RWPE1 (cell line): ENCODE measurements at regions not wholly inside any gene's neighbourhood (a gene's known extent, or its start where the extent isn't known, plus 50 kb on each side); places are given as distances from the start of the nearest gene placed in this dataset.
"Not testable (repeated sequence)": the region's sequence is repeated elsewhere in the genome, so short reads cannot be mapped to it uniquely, and the experiment has no call there.

ENCODE experiments used
- CTCF ChIA-PET: fragments of 350-600 bp; sonication (Branson Sonifier 250); formaldehyde crosslinking; extraction: SDS; loops from one replicate; lab custom pipeline; 2021; lab: Yijun Ruan, JAX
- POLR2A ChIA-PET: fragments of 400-600 bp; formaldehyde crosslinking; extraction: SDS; loops from one replicate; lab custom pipeline; 2020; ENCODE audit warnings: antibody characterized with exemption; ENCODE audit not compliant: low non-redundant PET; lab: Yijun Ruan, JAX
- DNase-seq: peaks from one replicate; pipeline ENCODE4 v3.0.0; 2012; ENCODE audit warnings: low spot score
- H3K27ac ChIP-seq: fragments of 450-650 bp; 2 replicates; pipeline ENCODE4 v1.5.1; 2017
- CTCF ChIP-seq: fragments of 450-650 bp; conservative IDR thresholded peaks from 2 replicates; pipeline ENCODE4 v1.5.1; 2017; ENCODE audit warnings: low read depth, mild to moderate bottlenecking

GRCh38 chr12:25365340-25365730, 114.6 kb upstream of the KRAS start:
- no peak overlapping the region for H3K27ac ChIP-seq
- POLR2A ChIA-PET, result interaction anchor here (0.6 kb wide), 1 partner anchor 19 kb away, joined by 3 read pairs; no protein-coding TSS in a partner anchor
- CTCF ChIA-PET, result no interaction called here
- TF ChIP-seq CTCF, result no peak
- DNase-seq, result no peak

GRCh38 chr12:25364529-25365339, 114.0 kb upstream of the KRAS start:
- DNase-seq, result no peak
- POLR2A ChIA-PET, result interaction anchor here (0.6 kb wide), 1 partner anchor 20 kb away, joined by 3 read pairs; no protein-coding TSS in a partner anchor
- no peak overlapping the region for H3K27ac ChIP-seq
- CTCF ChIA-PET, result no interaction called here
- TF ChIP-seq CTCF, result no peak

GRCh38 chr12:25362646-25363045, 111.9 kb upstream of the KRAS start:
- TF ChIP-seq CTCF, result no peak
- ChIA-PET CTCF (no interaction called here), POLR2A (no interaction called here)
- DNase-seq, result no peak
- no peak overlapping the region for H3K27ac ChIP-seq

- H3K27ac ChIP-seq, result no peak overlapping the region
- POLR2A ChIA-PET, result no interaction called here
These were observed 110.8 kb upstream of the KRAS start for GRCh38 chr12:25361511-25361910.

GRCh38 chr12:25357595-25357994, 106.9 kb upstream of the KRAS start:
- CTCF ChIA-PET, result no interaction called here
- no peak for TF ChIP-seq CTCF

More at GRCh38 chr12:25361511-25361910, 110.8 kb upstream of the KRAS start:
- CTCF ChIA-PET, result no interaction called here
- TF ChIP-seq CTCF, result no peak
- no peak for DNase-seq

GRCh38 chr12:25352942-25353341, 102.2 kb upstream of the KRAS start:
- H3K27ac ChIP-seq, POLR2A ChIA-PET, DNase-seq, CTCF ChIA-PET: not testable (repeated sequence)

More at GRCh38 chr12:25357595-25357994, 106.9 kb upstream of the KRAS start:
- POLR2A ChIA-PET, result no interaction called here
- H3K27ac ChIP-seq, result no peak overlapping the region
- DNase-seq, result no peak
